ENCODE measurements at regions not wholly inside any gene's neighbourhood (a gene's known extent, or its start where the extent isn't known, plus 50 kb on each side); places are given as distances from the start of the nearest gene placed in this dataset.

DNA sequence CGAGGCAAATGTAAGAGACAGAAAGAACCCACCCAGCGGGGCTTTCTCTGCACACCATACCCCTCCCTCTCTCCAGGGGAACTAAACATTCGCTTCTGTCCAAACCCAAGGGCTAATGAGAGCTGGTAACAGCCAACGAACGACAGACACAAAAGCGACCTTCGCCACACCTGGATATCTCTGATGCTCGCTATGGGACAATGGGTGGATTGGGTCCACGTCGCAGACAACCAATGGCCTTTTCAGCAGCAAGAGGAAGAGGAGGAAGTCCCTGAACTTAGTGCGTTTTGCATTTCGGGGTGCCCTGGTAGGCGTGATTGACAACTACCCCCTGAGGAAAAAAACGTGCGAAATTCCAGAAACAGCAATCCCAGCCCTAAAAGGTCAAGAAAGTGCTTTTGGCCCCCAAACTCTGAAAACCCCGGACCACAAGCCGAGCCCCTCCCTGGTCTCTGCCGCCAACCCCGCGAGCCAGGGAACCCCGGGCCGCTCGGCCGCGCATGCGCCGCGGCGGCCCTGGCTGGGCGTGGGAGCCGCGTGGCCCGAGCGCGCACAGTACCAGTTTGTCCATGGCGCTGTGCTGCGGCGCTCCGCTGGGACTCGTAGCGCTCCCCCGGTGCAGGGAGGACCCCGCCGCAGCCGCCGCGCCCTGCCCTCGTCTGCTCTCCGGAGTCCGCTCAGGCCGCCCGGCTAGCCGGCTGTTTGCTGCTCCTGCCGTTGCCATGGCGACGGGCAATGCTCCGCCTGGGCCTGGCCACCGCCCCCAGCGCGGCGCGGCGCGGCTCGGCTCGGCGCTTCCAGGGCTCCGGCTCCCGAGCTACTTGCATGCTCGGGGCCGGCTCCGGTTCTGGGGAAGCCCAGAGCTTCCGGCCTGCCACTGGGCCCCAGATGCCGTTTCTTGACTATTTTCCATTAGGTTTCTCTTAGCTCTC is 66.9 kb upstream of the DNAH5 start:
- peak; percentile 5 for DNase-seq

DNA sequence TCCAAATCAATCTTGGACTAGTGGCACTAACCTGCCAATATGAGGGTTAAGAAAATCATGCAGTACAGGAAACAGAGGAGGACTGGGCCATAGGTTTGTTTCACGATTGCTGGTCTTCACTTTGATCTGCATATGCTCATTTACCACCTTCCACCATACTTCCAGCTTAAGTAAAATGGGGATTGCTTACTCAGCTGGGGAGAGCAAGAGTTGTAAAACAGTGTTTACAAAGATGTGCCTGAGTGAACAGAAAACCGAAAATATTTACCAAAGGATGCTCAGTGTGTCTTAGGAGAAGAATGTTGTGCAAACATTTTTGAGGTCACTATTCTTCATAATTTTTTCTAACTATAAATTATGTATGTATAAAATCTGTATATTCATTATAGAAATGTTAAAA is 65.1 kb upstream of the DNAH5 start:
- DNase-seq, result no peak

DNA sequence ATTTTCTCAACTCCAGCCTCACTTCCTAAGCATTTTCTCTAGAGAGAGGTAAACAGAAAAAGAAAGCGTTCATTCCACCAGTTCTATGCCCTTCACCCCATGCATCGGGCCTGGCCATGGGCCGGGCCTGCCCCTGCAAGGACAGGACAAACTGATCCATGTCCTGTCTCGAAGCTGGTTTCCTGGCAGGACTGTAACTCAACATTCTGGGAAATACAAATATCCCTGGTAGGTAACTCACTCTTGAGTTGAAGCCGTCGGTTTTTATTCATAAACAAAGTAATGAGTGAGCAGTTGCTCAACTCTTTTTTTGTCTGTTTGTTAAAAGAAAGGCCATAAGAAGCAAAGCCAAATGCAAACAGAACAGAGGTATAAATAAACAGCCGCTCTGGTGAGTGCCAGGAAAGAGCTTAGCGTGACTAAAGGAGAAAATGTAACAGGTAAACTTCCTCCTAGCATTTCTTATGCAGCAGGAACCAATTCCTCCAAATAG is 64.4 kb upstream of the DNAH5 start:
- DNase-seq, result no peak

DNA sequence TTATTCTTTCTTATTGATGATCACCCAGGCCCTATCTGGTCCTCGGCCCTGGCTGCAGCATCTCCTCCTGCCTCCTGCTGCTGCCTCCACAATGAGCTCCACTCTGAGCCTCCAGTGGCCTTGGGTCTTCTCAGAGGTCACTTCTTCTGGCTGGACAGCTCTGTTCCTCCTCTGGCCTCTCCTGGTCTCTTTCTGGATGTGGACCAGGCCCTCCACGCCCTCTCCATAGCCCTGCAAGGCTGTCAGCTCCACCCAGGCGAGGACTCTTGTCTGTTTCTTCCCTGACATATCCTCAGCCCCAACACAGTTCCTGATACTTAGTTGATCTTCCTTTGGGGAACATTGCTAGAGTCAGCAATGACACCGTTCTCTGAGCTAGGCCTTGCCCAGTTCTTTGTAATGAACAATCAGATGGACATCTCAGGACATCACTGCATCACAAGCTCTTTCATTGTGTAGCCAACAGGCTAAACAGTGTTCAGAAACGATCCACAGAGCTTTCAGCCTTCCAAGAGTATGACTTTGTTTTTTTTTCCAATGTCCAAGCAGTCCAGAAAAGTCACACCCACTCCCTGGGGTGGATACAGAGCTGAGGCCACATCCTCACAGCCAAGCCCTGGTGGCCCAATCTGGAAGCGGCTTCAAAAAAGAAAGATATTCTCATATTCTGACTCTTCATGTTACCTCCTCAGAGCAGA is 62.5 kb upstream of the DNAH5 start:
- no peak for DNase-seq

DNA sequence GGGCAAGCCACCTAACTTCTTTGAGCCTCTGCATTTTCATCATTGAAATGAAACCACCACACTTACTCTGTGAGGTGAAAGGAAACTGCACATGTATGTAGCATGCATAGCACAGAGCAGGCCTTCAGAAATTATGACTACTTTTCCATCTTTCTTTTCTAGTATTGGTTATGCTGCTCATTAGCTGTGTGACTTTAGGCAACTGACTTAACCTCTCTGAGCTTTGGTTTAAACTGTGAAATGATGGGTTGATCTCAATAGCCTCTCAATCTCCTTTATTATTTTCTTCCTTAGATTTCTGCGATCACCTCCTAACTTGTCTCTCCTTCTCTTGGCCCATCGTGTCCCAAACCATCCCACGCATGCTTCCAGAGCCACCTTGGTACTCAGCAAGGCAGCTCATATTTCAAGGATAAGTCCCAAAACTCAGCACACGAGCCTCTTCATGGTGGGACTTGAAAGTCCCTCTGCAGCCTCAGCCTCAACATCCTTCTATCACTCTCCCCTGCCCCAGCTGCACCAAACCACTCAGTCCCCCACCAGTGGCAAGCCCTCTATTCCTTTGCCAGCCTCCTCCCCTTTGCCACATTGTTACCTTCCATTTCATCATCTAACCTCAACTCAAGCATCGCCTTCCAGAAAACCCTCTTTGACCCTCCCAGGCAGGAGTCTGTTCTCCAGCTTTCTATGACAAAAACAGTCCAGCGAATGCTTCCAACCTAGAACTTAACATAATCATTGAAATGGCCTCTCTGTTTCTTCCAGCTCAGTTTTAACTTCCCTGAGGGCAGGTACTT is 60.3 kb upstream of the DNAH5 start:
- DNase-seq, result no peak

DNA sequence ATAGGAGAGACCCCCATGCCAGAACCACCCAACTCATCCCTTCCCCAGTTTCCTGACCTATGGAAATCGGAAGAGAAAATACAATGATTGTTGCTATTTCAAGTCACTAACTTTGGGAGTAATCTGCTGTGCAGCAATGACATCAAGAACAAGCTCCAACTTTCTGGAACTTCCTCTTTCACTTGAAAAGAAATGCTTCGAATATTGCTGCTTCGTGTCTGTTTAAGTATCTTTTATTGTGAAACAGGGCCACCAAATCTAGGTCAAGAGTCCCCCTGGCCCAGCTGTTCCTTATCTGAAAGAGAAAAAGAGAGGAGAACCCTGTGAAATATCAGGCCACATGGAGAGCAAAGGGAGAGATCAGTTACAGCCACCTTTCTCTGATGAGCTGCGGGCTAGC is 59.4 kb upstream of the DNAH5 start:
- DNase-seq, result no peak

DNA sequence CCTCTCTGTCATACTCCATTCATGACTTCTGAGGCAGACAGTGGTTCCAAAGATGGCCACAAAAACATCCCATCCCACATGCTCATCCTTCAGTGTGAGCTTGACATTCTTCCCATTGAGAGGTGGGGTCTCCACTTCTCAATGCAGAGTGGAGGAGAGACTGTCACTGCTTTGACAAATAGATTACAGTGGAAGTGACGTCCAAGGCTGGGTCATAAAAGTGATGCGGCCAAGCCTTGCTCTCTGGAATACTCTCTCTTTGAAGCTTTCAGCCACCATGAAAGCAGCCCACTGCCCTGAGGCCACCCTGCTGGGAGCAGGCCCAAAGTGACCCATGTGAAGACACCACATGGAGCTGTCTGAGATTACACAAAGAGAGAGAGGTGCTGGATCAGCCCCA is 59.0 kb upstream of the DNAH5 start:
- DNase-seq, result no peak

DNA sequence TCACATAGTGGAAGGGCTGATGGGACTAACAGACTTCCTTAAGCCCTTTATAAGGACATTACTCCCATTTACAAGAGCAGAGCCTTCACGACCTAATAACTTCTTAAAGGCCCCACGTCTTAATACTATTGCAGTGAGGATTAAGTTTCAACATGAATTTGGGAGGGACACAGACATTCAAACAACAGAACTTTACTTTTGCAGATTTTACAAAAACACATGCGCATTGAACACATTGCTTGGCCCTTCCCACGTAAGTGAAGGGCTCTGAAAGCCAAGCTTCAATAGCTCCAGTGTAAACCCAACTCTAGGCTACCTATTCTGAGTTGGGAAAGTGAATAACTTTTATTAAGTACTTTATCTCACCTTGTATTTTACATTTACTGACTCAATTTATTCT is 53.8 kb upstream of the DNAH5 start:
- DNase-seq, result no peak

DNA sequence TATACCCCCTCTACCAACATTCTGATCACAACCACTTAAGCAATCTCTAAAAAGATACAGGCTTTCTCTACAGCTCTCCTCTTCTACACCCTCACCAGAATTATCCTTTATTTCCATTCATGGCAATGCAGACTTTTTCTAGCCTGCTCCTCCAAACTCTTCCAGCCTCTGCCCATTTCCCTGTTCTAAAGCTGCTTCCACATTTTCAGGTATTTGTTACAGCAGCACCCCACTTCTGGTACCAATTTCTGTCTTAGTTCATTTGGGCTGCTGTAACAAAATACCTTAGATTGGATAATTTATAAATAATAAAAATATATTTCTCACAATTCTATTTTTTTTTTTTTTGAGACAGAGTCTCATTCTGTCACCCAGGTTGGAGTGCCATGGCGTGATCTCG is 53.0 kb upstream of the DNAH5 start:
- DNase-seq, result no peak

DNA sequence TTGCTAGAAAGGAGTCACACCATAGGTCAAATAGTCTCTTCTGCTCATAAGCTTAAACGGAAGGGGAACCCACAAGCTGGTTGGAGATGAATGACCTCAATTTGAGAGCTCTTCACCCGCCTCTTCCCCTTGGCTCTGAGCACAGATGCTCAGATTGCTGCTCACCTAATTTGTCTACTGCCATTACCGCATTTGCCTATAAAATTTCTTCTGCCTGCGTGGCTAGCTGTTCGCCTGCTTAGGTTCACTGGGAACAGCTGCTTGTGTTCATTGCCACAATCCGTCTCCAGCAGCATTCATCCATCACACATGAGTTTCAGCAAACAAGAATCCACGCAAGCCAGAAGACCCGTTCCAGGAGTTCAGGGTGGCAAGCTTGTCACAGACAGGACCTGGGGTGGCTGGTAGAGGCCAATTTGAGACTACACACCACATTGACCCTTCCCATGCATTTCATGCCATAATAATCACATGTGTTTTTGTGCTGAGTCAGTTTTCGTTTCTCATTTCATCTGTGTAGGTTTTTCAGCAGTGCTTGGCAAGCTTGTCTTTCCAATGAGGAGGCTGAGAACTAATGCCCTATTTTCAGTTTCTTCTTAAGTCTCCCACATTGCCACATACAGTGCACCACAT is 50.2 kb upstream of the DNAH5 start:
- DNase-seq, result no peak

All from CD4-positive, alpha-beta T cell treated with Interleukin-12 subunit alpha and Interleukin-12 subunit beta, for 1 hour (primary cell).